Dermis microvascular lymphatic vessel endothelial cell (primary cell): ENCODE measurements at regions not wholly inside any gene's neighbourhood (a gene's known extent, or its start where the extent isn't known, plus 50 kb on each side); places are given as distances from the start of the nearest gene placed in this dataset.

Source experiments
- DNase-seq, 2 donors: peaks; one replicate each; pipeline versions ENCODE4 v3.0.0 to v3.0.0-alpha.2; 2010; ENCODE audit warnings: low read depth in 2 of 2

GRCh38 chr5:74954919-74955318 is 88.7 kb upstream of the FAM169A start:
- DNase-seq, result no peak

- DNase-seq, result no peak
These were observed 87.9 kb upstream of the FAM169A start for GRCh38 chr5:74953937-74954720.

DNA sequence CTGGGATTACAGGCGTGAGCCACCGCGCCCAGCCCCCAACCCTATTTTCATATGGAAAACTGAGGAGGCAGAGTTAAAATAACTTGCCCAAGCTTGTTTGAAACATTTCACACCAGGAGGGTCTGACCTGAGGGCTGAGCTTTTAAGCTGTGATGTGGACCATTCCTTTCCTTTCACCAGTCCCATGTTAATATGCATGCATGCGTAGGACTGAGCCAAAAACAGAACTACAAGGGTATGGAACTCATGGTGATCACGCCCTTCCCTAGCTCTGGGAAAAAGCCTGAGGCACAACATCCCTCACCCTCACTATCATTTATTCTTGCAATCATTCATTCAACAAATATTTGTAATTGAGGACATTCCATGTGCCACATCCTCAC is 87.4 kb upstream of the FAM169A start:
- DNase-seq, result no peak

- DNase-seq, result no peak
These were observed 86.2 kb upstream of the FAM169A start for GRCh38 chr5:74952406-74952805.

GRCh38 chr5:74951865-74952264 is 85.7 kb upstream of the FAM169A start:
- no peak for DNase-seq

DNA sequence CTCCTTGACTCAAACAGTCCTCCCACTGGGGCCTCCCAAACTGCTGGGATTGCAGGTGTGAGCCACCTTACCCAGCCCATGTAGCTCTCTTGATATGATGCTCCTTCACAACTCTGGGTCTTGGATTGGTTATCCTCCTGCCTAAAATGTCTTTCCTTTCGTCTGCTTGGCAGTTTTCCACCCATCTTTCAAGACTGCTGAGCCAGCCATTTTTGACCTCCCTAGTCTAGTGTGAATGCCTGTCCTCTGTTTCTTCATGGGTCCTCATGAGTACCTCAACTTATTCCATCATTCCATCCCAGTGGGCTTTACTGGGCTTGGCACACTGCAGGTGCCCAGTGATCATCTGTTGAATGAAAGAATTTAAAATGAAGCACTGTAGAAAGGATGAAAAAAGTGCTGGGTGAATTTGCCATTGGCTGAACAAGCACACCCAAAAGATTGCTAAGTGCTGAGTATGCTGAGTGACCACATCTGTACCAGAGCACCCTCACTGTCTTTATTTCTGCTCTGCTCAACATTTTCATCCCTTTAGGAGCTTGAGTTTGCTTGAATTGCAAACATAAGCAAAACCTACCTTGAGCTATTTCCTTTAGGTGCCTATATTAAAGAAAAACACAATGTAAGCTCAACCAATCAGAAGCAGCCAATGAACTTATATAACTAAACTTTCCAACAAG is 84.8 kb upstream of the FAM169A start:
- DNase-seq, result no peak

GRCh38 chr5:74949976-74950375 is 83.8 kb upstream of the FAM169A start:
- no peak for DNase-seq

- no peak for DNase-seq
These were observed 81.9 kb upstream of the FAM169A start for GRCh38 chr5:74948031-74948546.

- no peak for DNase-seq
These were observed 80.3 kb upstream of the FAM169A start for GRCh38 chr5:74946471-74946870.

GRCh38 chr5:74945561-74946165 is 79.5 kb upstream of the FAM169A start:
- DNase-seq, result no peak

DNA sequence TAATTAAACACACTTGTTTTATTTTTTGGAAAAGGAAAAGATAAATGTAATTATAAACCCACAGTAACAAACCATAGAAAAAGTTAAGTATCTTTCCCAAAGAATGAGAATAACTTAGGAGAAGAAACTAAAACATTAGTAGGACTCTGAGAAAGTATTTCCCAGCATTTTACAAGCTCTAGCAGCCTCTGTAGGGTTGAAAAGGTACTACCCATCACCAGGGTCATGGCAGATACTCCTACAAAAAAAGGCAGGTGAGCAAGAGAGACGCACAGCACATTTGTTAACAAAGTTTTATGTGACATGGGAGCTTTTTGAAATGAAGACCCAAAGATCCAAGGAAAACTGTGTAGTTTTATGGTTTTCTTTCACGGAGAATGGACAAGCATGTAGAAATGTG is 77.7 kb upstream of the FAM169A start:
- no peak for DNase-seq

- DNase-seq, result no peak
These were observed 76.6 kb upstream of the FAM169A start for GRCh38 chr5:74942622-74943286.

- no peak for DNase-seq
These were observed 74.7 kb upstream of the FAM169A start for GRCh38 chr5:74940782-74941353.

DNA sequence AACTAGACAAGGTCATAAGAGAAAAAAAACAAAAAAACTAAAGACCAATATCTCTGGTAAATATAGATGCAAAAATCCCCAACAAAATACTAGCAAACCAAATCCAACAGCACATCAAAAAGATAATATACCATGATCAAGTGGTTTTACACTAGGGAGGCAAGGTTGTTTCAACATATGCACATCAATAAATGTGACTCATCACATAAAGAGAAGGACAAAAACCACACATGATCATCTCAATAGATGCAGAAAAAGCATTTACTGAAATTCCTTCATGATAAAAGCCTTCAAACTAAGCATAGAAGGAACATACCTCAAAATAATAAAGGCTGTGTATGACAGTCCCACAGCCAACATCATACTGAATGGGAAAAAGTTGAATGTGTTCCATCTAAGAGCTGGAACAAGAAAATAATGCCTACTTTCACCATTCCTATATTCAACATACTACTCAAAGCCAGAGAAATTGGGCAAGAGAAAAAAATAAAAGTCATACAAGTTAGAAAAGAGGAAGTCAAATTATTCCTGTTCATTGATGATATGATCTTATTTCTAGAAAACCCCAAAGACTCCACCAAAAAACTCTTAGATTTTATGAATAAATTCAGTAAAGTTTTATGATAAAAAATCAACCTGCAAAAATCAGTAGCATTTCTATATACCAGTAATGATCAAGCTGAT is 72.2 kb upstream of the FAM169A start:
- DNase-seq, result no peak

DNA sequence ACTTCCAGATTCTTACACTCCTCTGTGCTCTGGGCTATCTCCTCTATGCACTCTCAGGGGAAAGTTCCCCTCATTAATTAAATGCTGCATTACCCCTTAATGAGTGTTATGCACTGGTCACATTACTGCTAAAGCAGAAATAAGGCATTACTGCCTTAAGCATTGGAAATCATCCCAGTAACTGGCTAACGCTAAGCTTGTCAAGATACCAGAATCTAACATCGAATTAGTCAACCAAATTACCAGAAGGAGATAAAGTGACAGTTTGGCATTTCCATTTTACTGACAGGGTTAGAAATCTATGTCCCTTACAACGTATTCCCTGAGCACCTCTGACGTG is 69.5 kb upstream of the FAM169A start:
- DNase-seq, result no peak

DNA sequence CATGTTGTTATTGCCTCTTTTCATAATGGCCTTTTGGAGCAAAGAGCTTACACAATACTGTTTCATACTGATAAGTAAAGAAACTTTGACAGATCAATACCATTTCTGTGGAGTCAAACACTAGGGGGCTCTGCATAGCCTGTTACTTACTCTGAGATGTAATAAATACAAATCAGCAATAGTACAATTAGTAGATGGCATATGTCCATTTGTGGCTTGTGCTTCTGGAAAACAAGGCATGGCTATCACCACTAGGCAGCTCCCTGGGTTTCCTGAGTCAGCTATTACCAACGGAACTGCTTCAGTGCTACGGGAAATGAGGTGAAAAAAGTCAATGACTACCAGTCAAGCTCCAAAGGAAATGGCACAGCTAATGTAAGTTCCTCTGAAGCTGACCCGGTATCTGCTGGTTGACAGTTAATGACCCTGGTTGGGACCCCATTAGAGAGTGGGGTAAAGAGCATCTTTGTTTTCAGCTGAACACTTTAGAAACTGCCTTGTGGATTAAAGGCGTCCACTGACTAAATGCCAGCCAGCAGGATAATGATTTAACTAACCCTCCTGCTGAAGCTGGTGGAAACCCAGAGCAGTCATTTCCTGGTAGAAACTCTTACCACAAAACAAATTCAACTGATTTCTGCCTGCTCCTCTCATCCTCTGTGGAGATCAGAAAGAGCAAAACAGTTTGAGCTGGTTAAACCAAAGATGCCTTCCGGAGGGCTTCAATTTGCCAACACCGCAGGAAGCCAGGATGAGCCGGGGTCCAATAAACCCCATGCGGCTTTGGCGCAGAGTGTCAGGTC is 69.0 kb upstream of the FAM169A start:
- peak; percentile 90 to 97 for DNase-seq

- DNase-seq, result no peak
These were observed 61.1 kb upstream of the FAM169A start for GRCh38 chr5:74927336-74927735.

DNA sequence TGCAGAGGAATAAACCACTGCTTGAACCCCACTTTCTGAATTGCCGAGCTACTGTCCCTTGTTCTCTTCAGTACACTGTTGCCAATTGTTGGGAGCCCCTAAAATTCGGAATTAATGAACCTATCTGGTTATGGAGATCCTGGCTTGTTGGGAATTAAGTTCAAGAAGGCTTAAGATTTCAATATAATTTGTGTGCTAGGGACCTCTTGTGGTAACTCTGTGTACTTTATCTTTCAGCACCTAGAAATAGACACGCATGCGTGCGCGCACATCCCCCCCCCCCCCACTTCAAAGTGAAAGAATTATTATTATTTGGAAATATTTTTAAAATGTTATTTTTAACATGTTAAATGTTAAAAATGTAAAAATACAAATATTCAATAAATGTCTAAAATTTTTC is 53.3 kb upstream of the FAM169A start:
- DNase-seq, result peak; percentile 61 to 66

DNA sequence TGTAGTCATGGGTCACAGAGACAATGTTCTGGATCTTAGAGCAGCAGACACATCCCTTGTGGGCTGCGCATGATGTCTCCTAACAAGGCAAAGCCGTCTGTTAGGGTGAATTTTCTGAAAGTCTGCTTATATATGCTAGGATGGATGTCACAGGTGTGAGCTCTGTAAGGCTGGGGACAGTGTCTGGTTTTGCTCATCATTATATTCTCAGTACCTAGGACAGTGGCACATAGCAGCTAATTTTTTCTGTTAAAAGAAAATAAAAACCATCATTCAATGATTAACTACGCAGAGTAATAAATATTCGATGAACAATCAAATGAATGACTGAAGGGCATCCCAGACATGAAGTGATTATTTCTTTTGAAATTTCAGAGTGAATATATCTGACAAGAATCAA is 52.9 kb upstream of the FAM169A start:
- no peak for DNase-seq

DNA sequence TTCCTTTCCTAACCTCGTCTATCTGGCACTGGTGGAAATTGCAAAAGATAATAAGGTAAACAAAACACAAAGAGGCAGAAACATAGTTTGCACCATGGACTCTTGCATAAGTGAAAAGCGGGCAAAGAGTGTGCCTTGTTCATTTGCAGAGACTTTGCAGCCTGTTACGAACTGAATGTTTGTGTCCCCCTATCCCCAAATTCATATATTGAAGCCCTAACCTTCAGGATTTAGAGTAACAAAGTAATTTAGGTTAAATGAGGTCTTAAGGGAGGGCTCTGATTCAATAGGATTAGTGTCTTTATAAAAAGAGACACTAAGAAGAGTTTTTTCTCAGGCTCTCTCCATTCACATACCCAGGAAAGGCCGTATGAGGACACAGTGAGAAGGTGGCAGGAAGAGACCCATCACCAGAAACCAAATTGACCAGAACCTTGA is 52.1 kb upstream of the FAM169A start:
- DNase-seq, result no peak
